D341Med (cell line): ENCODE measurements at regions not wholly inside any gene's neighbourhood (a gene's known extent, or its start where the extent isn't known, plus 50 kb on each side); places are given as distances from the start of the nearest gene placed in this dataset.
"Not testable (repeated sequence)": the region's sequence is repeated elsewhere in the genome, so short reads cannot be mapped to it uniquely, and the experiment has no call there.

Experiments
- DNase-seq: peaks from one replicate; pipeline ENCODE4 v3.0.0; 2012; ENCODE audit warnings: low spot score

DNA sequence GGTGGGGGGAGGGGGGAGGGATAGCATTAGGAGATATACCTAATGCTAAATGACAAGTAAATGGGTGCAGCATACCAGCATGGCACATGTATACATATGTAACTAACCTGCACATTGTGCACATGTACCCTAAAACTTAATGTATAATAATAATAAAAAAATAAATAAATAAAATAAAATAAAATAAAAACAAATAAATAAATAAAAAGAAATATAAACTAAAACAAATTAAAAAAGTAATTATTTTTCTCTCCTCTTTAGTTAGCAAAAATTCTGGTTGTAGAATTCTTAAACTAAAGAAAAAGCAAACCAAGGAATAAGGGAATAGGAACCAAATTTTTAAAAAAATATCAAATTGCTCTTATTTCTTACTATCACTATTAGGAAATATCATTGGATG lies 267.3 kb downstream of the CCER1 start:
- DNase-seq = not testable (repeated sequence)

- DNase-seq = no peak
These were observed 271.1 kb downstream of the CCER1 start for GRCh38 chr12:90683871-90684270.

GRCh38 chr12:90682398-90682797 lies 272.6 kb downstream of the CCER1 start:
- no peak for DNase-seq

DNA sequence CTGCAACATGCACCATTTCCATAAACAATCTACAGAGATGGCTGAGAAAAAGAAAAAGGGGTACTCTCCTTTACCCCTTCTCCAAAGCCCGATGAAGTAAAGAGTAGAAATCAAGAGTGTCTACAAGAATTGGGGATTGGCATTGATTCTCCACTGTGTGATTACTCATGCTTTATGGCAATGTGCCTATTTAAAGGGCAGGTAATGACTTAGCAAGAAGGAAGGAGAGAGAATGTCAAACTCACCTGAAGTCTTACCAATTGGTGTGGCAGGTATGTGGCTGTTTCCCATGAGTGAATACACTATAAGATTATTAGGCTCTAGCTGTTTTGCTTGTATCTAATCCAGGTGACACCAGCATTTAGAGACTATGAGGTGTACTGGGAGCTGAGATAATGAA lies 275.3 kb downstream of the CCER1 start:
- no peak for DNase-seq

DNA sequence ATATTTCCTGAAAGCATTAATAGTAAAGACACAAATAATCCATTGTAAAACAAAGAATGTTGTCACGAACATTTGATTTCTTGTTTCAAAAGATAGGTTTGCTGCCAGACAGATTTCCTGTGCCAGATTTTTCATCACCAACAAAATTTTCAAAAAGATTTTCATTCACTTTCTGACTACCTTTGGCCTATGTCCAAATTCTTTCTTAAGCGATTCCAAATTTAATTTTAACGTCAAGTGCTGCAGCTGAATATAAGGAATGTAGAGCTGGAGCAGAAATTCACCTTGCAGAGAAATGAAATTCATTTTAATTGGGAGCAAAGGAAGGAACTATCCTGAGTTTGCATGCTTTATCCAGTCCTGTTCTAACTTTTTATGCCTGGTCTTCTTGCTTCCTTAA lies 277.4 kb downstream of the CCER1 start:
- no peak for DNase-seq

GRCh38 chr12:90677055-90677454 lies 277.9 kb downstream of the CCER1 start:
- no peak for DNase-seq

DNA sequence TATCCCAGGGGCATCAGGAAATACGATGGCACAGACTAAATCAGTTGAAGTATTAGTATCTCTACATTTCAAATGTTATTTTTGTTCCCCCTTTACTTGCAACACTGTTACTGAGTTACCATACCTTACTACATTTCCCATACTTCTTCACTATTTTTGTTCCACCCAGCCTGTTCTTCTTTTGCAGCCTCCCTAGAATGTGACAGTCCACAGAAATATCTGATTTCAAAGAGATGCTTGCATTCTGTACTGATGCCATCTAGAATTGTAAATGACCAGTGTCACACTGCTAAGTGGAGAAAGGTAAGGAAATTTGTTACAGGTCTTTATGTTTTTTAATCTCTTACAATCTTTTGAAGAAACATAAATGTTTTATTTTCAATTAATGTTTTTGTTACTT lies 279.9 kb downstream of the CCER1 start:
- DNase-seq = no peak

GRCh38 chr12:90672081-90672480 lies 282.9 kb downstream of the CCER1 start:
- DNase-seq = no peak

DNA sequence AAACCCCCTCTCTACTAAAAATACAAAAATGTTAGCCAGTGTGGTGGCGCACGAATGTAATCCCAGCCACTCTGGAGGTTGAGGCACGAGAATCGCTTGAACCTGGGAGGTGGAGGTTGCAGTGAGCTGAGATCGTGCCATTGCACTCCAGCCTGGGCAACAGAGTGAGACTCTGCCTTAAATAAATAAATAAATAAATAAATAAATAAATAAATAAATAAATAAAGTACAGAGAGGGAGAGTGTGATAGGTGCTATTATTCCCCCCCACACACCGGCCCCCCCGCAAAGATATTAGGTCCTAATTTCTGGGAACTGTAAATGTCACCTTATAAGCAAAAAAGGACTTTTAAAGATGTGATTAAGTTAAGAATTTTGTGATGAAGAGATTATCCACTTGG lies 291.0 kb downstream of the CCER1 start:
- DNase-seq = not testable (repeated sequence)

DNA sequence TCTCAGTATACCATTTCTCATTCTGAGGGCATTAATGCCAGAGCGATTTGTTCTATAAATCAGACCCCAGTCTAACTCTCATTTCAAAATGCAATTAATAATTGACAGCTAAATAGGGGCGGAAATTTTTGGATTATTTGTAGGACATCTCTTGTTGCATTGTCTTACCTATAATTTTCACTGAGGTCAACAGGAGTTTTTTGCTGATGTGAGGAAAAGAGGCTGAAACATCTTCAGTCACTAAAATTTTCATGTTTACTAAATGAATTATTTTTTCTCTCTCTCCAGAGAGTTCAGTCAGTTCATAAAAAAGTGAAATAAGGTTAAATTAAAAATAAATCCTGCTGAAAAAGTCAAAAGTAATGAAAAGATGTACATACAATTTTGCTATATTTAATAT lies 295.9 kb downstream of the CCER1 start:
- no peak for DNase-seq

GRCh38 chr12:90653040-90653439 lies 301.9 kb downstream of the CCER1 start:
- DNase-seq = no peak

DNA sequence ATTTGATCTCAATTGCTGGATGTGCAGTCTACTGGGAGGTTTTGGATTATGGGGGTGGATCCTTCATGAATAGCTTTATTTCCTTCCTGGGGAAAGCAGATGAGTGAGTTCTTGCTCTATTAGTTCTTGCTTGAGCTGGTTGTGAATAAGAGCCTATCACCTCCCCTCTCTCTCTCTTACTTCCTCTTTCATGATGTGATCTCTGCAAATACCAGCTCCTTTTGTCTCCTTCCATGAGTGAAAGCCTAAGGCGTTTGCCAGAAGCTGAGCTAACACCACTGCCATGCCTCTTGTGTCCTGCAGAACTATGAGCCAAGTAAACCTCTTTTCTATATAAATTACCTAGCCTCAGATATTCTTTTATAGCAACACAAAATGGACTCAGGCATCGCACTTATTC lies 302.7 kb downstream of the CCER1 start:
- no peak for DNase-seq

DNA sequence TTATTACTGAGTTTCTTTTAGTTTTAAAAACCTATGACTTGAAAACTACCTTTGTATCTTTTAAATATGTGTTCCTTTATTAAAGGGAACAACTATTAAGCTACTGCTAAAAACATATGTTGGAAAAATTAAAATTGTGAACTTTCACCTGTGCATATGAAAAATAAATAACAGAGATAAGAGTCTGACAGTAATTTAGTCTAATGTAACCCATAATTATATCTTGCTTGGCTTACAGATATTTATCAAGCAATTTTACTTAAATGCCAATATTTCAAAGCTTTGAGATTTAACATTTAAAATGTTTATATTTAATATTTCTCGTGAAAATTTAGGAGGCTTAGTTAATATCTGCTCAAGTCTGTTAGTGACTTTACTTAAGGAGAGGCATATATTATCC lies 309.8 kb downstream of the CCER1 start:
- DNase-seq = no peak

DNA sequence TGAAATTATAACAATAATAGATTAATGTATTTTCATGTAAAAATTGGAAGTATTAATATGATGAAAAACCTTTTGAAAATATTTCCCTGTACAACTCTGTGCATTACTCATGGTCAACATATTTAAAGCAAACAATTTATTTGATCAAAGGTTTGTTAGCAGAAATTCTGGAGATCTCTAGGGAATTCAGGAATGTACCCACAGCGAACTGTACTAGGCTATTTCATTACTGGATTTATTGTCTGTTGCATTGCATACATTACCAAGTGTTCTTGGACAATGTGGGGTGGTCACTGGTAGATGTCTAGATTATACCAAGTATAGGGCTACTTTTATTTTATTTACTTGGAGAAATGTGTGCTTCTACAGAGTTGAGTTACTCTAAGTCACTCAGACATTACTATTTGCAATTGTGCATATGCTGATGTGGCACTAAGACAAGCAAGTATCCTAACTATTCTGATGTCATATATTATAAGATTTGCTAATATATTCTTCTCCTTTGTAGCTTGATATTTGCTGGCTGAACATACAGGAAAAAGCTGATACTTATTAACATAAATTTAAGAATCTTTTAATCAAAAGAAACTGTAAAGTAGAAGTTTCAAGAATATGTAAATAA lies 323.3 kb downstream of the CCER1 start:
- no peak for DNase-seq

DNA sequence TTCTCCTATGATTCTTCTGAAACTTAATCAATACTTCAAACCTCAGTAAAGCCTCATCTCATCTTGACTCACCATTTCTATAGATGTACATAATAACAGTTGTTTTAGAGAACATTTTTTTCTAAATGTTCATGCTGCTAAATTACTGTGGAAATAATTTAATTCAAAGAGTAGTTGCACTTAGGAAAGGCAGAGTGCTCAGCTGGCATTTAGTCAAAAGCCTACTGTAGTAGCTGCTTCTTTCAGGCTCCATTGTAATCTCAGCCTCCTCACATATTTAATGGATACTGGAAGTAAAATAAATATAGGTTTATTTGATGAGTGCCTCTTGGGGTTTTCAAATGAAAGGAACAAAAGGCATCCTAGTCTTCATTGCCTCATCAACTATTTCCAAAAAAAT lies 325.0 kb downstream of the CCER1 start:
- DNase-seq = no peak

GRCh38 chr12:90628213-90628612 lies 326.8 kb downstream of the CCER1 start:
- DNase-seq = no peak

DNA sequence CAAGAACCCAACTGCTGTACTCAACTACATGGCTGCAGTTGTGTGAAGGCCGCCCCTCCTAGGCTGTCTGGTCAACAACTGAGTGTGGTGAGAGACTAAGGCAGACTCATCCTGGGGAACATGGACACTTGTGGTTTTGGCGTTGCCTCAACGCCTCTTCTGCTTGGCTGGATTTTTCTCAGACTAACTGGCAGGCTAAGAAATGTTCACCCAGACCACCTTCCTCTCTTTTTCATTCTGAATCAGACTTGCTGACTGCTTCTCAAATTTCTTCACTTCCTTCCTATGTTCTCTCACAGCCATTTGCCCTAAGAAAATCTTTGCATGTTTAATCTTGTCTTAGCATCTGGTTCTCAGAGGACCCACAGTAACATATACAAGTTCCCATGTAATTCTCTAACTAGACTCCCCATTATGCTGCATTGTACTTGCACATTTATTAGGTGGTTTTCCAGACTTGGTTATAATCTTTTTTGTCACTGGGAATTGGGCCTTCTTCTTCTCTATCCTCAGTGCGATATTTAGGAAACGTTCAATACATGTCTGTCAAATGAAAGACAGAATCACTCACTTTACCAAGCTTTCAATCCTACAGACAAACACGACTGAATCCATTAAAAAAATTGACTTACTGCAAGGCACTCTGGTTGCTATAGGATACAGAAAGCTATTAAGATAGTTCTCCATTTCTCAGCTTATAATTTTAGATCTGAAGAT lies 327.6 kb downstream of the CCER1 start:
- DNase-seq = no peak

DNA sequence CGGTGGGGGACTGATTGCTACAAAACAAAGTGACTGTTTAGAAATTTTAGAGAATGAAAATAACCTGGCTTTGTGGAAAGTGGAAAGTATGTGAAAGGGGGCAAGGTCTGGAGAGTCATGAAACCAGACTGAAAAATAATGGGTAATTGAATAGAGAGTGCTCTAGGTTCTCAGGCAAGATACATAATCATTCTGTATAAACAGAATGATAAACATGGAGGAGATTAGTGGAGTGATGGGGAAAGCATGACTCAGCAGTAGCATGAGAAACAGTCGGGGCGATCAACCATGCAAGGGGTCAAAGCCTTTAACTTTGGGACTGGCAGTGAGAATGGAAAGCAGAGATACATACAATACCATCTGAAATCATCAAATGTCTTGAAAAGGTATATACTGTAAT lies 332.5 kb downstream of the CCER1 start:
- no peak for DNase-seq

DNA sequence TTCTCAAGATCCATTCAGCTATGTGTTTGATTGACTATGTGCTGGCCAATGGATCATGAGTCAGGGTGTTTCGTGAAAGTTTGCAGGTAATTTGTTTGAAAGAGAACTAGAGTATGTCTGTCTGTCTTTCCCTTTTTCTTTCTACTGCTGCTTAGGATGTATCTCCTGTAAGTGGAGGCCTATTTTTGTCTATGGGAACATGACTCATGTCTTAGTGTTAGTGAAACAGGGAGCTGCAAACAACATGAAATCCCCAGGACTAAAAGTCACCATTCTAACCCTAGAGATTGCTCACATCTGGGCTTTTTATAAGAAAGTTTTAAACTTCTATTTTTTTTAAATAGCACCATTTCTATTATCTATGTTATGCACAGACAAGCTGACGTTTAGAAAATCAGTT lies 333.0 kb downstream of the CCER1 start:
- no peak for DNase-seq

GRCh38 chr12:90619943-90620342 lies 335.0 kb downstream of the CCER1 start:
- no peak for DNase-seq

GRCh38 chr12:90618586-90618985 lies 336.4 kb downstream of the CCER1 start:
- DNase-seq = no peak

- DNase-seq = no peak
These were observed 343.1 kb downstream of the CCER1 start for GRCh38 chr12:90611891-90612290.

- no peak for DNase-seq
These were observed 343.9 kb downstream of the CCER1 start for GRCh38 chr12:90611048-90611447.
